H9 (cell line): ENCODE measurements at regions not wholly inside any gene's neighbourhood (a gene's known extent, or its start where the extent isn't known, plus 50 kb on each side); places are given as distances from the start of the nearest gene placed in this dataset.

ENCODE experiments used
- DNase-seq: peaks from one replicate; pipeline ENCODE4 v3.0.0-alpha.2; 2017
- H2AFZ ChIP-seq: one replicate; pipeline ENCODE4 v1.6.1; 2013; ENCODE audit warnings: mild to moderate bottlenecking, low read length, control low read depth, moderate library complexity
- H2AK5ac ChIP-seq: 2 replicates; pipeline ENCODE4 v1.6.1; 2013; ENCODE audit warnings: low read length, control low read depth, mixed read lengths; ENCODE audit not compliant: insufficient read length
- H2BK120ac ChIP-seq: one replicate; pipeline ENCODE4 v1.6.1; 2013; ENCODE audit warnings: low read depth, mild to moderate bottlenecking, low read length, control low read depth, inconsistent platforms; ENCODE audit not compliant: poor library complexity, severe bottlenecking
- H2BK12ac ChIP-seq: 2 replicates; pipeline ENCODE4 v1.6.1; 2013; ENCODE audit warnings: low read length, control low read depth, mixed read lengths, low read depth; ENCODE audit not compliant: insufficient read length
- H2BK15ac ChIP-seq: 2 replicates; pipeline ENCODE4 v1.6.1; 2013; ENCODE audit warnings: low read depth, low read length, control low read depth
- H2BK20ac ChIP-seq: one replicate; pipeline ENCODE4 v1.6.1; 2013; ENCODE audit warnings: low read depth, mild to moderate bottlenecking, low read length, control low read depth, inconsistent platforms; ENCODE audit not compliant: poor library complexity, severe bottlenecking
- H2BK5ac ChIP-seq: 2 replicates; pipeline ENCODE4 v1.6.1; 2013; ENCODE audit warnings: low read length, control low read depth, mixed read lengths; ENCODE audit not compliant: insufficient read length
- H3K14ac ChIP-seq: 2 replicates; pipeline ENCODE4 v1.6.1; 2013; ENCODE audit warnings: low read length, control low read depth; ENCODE audit not compliant: insufficient read depth
- H3K18ac ChIP-seq: 2 replicates; pipeline ENCODE4 v1.6.1; 2013; ENCODE audit warnings: low read depth, mild to moderate bottlenecking, mixed read lengths, low read length, control low read depth; ENCODE audit not compliant: insufficient read length
- H3K23ac ChIP-seq: 2 replicates; pipeline ENCODE4 v1.6.1; 2013; ENCODE audit warnings: low read length, control low read depth, mixed read lengths, low read depth; ENCODE audit not compliant: insufficient read length
- H3K23me2 ChIP-seq: 2 replicates; pipeline ENCODE4 v1.6.1; 2013; ENCODE audit warnings: low read depth, mild to moderate bottlenecking, mixed read lengths, low read length, control low read depth; ENCODE audit not compliant: insufficient read length, poor library complexity, severe bottlenecking
- H3K27ac ChIP-seq: 2 replicates; pipeline ENCODE4 v1.5.1; 2013; ENCODE audit warnings: low read length, control low read depth, mixed read lengths, low read depth; ENCODE audit not compliant: insufficient read length
- H3K27me3 ChIP-seq: 2 replicates; pipeline ENCODE4 v1.6.1; 2013; ENCODE audit warnings: low read length, control low read depth, inconsistent platforms; ENCODE audit not compliant: insufficient read depth
- H3K4ac ChIP-seq: 2 replicates; pipeline ENCODE4 v1.6.1; 2013; ENCODE audit warnings: low read depth, mild to moderate bottlenecking, control low read depth, inconsistent platforms, low read length, moderate library complexity
- H3K4me1 ChIP-seq: 2 replicates; pipeline ENCODE4 v1.6.1; 2013; ENCODE audit warnings: low read length, control low read depth, inconsistent platforms; ENCODE audit not compliant: insufficient read depth
- H3K4me2 ChIP-seq: 2 replicates; pipeline ENCODE4 v1.6.1; 2013; ENCODE audit warnings: low read length, control low read depth, mixed read lengths; ENCODE audit not compliant: insufficient read length, insufficient read depth
- H3K56ac ChIP-seq: 2 replicates; pipeline ENCODE4 v1.6.1; 2013; ENCODE audit warnings: low read depth, mild to moderate bottlenecking, mixed read lengths, low read length, control low read depth; ENCODE audit not compliant: insufficient read length
- H3K79me1 ChIP-seq: 2 replicates; pipeline ENCODE4 v1.6.1; 2013; ENCODE audit warnings: low read depth, mild to moderate bottlenecking, moderate library complexity, low read length, control low read depth, inconsistent platforms; ENCODE audit not compliant: insufficient read depth, poor library complexity, severe bottlenecking
- H3K79me2 ChIP-seq: 2 replicates; pipeline ENCODE4 v1.6.1; 2013; ENCODE audit warnings: low read length, control low read depth, inconsistent platforms; ENCODE audit not compliant: insufficient read depth
- H3K9ac ChIP-seq: 2 replicates; pipeline ENCODE4 v1.6.1; 2013; ENCODE audit warnings: low read length, control low read depth, mixed read lengths; ENCODE audit not compliant: insufficient read length; ENCODE audit errors: extremely low read depth
- H3K9me3 ChIP-seq: one replicate; pipeline ENCODE4 v1.6.1; 2013; ENCODE audit warnings: low read depth, low read length, inconsistent platforms; ENCODE audit not compliant: control insufficient read depth
- H3T11ph ChIP-seq: one replicate; pipeline ENCODE4 v1.6.1; 2013; ENCODE audit warnings: mild to moderate bottlenecking, low read length, control low read depth, inconsistent platforms
- H4K20me1 ChIP-seq: one replicate; pipeline ENCODE4 v1.6.1; 2013; ENCODE audit not compliant: control insufficient read depth, insufficient read length, insufficient read depth
- H4K5ac ChIP-seq: 2 replicates; pipeline ENCODE4 v1.6.1; 2013; ENCODE audit warnings: low read depth, mild to moderate bottlenecking, mixed read lengths, low read length, control low read depth; ENCODE audit not compliant: insufficient read length
- H4K8ac ChIP-seq: replicated peaks from 2 replicates; pipeline ENCODE4 v1.6.1; 2013; ENCODE audit warnings: low read length, control low read depth, mixed read lengths, low read depth; ENCODE audit not compliant: insufficient read length
- H4K91ac ChIP-seq: 2 replicates; pipeline ENCODE4 v1.6.1; 2013; ENCODE audit warnings: low read depth, mild to moderate bottlenecking, moderate library complexity, mixed read lengths, low read length, control low read depth; ENCODE audit not compliant: insufficient read length
- H3K27ac Mint-ChIP-seq, 3 experiments: 2 replicates in 2 of 3; 3 replicates in 1 of 3; pipeline ENCODE4 v1.8.0; 2020 to 2021; ENCODE audit warnings: mixed read lengths in 3 of 3, mild to moderate bottlenecking in 1 of 3, moderate library complexity in 1 of 3
- H3K27me3 Mint-ChIP-seq: 2 replicates; pipeline ENCODE4 v1.8.0; 2021; ENCODE audit warnings: low read depth, mild to moderate bottlenecking, moderate library complexity, mixed read lengths
- H3K36me3 Mint-ChIP-seq, 3 experiments: 2 replicates in 2 of 3; 3 replicates in 1 of 3; pipeline ENCODE4 v1.8.0; 2020 to 2021; ENCODE audit warnings: low read depth in 3 of 3, mixed read lengths in 3 of 3; ENCODE audit not compliant: insufficient read depth in 1 of 3
- H3K4me1 Mint-ChIP-seq, 2 experiments: 2 replicates each; pipeline ENCODE4 v1.8.0; 2020; ENCODE audit warnings: mixed read lengths in 2 of 2
- H3K4me3 Mint-ChIP-seq, 2 experiments: 2 replicates in 1 of 2; 3 replicates in 1 of 2; pipeline ENCODE4 v1.8.0; 2020 to 2021; ENCODE audit warnings: mild to moderate bottlenecking in 2 of 2, mixed read lengths in 2 of 2, moderate library complexity in 1 of 2
- H3K9me3 Mint-ChIP-seq, 2 experiments: 2 replicates in 1 of 2; 3 replicates in 1 of 2; pipeline ENCODE4 v1.8.0; 2020; ENCODE audit warnings: mild to moderate bottlenecking in 2 of 2, mixed read lengths in 2 of 2, moderate library complexity in 1 of 2
- WGBS: extraction: QIAGEN DNeasy Blood & Tissue Kit; methylation state at CpG from one replicate; pipeline ENCODE4 v1.1.7; 2013; ENCODE audit warnings: missing lambda C conversion rate, low lambda C conversion rate, mixed read lengths; ENCODE audit not compliant: insufficient read length; ENCODE audit errors: extremely low coverage; 5-methylcytosine and 5-hydroxymethylcytosine counted together
- TF ChIP-seq, protein P1 (sequence below): fragments of 200-600 bp; sonication (generic); conservative IDR thresholded peaks from 3 replicates; pipeline ENCODE4 v1.8.0; 2021; ENCODE audit warnings: antibody characterized with exemption, mild to moderate bottlenecking

DNA sequence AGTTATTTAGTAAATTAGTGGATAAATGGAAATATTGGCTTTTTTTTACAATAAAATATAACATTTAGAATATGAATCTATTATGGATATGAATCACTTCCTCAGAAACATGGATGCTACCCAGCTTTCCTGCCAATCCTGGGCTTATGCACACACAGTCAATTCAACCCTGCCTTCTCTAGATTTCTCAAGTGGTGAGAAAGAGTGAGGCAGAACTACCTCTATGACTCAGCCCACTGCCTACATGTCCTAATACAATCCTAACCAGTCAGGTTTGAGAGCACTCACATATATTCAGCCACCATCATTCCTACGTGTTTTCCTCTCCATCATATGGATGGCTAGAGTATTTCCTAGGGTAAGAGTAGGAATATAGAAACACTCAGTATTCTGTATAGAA lies 91.1 kb upstream of the ANKRD50 start:
- no peak overlapping the region for H2BK120ac ChIP-seq
- no peak overlapping the region for H3K14ac ChIP-seq
- Mint-ChIP-seq H3K27ac (no peak overlapping the region), H3K27me3 (no peaks in the 10 kb centered on the region), H3K36me3 (peaks cover 2 to 9% (median 6%) of the 10 kb centered on the region in 3 experiments; a peak in 4 of 7 replicates), H3K4me1 (peaks cover 10 to 15% of the 10 kb centered on the region in 2 experiments), H3K9me3 (peaks cover 3 to 7% of the 10 kb centered on the region in 2 experiments; a peak in 3 of 5 replicates), H3K4me3 (no peak overlapping the region)
- no peaks in the 10 kb centered on the region for H3K9me3 ChIP-seq
- no peak overlapping the region for H2BK12ac ChIP-seq
- no peaks in the 10 kb centered on the region for H3K79me2 ChIP-seq
- no peak overlapping the region for H3K9ac ChIP-seq
- no peaks in the 10 kb centered on the region for H3K79me1 ChIP-seq
- H2BK5ac ChIP-seq = no peak overlapping the region
- no peak overlapping the region for H3K27ac ChIP-seq
- no CpG with 5 or more reads among the region's 1 CpG for WGBS
- no peak for DNase-seq
- no peak overlapping the region for H3K23ac ChIP-seq
- TF ChIP-seq, protein P1, sequence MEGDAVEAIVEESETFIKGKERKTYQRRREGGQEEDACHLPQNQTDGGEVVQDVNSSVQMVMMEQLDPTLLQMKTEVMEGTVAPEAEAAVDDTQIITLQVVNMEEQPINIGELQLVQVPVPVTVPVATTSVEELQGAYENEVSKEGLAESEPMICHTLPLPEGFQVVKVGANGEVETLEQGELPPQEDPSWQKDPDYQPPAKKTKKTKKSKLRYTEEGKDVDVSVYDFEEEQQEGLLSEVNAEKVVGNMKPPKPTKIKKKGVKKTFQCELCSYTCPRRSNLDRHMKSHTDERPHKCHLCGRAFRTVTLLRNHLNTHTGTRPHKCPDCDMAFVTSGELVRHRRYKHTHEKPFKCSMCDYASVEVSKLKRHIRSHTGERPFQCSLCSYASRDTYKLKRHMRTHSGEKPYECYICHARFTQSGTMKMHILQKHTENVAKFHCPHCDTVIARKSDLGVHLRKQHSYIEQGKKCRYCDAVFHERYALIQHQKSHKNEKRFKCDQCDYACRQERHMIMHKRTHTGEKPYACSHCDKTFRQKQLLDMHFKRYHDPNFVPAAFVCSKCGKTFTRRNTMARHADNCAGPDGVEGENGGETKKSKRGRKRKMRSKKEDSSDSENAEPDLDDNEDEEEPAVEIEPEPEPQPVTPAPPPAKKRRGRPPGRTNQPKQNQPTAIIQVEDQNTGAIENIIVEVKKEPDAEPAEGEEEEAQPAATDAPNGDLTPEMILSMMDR = no peak
- no peaks in the 10 kb centered on the region for H4K20me1 ChIP-seq
- no peaks in the 10 kb centered on the region for H3K4me1 ChIP-seq
- no peaks in the 10 kb centered on the region for H3K23me2 ChIP-seq
- H3T11ph ChIP-seq = no peak overlapping the region
- no peak overlapping the region for H4K5ac ChIP-seq
- no peak overlapping the region for H3K56ac ChIP-seq
- no peak overlapping the region for H4K91ac ChIP-seq
- no peaks in the 10 kb centered on the region for H3K27me3 ChIP-seq
- no peak overlapping the region for H3K4me2 ChIP-seq
- H2AFZ ChIP-seq = no peak overlapping the region
- no peak overlapping the region for H3K18ac ChIP-seq
- H2BK20ac ChIP-seq = no peak overlapping the region
- no peak overlapping the region for H3K4ac ChIP-seq
- H2AK5ac ChIP-seq = no peak overlapping the region
- no peak overlapping the region for H4K8ac ChIP-seq
- no peak overlapping the region for H2BK15ac ChIP-seq
